GM21381 (cell line): ENCODE measurements at regions not wholly inside any gene's neighbourhood (a gene's known extent, or its start where the extent isn't known, plus 50 kb on each side); places are given as distances from the start of the nearest gene placed in this dataset.
"Not testable (repeated sequence)": the region's sequence is repeated elsewhere in the genome, so short reads cannot be mapped to it uniquely, and the experiment has no call there.

Source experiments
- ATAC-seq: cut with Tn5 transposase; IDR thresholded peaks from one replicate; pipeline ENCODE4 v1.9.1; 2021; ENCODE audit warnings: mild to moderate bottlenecking, moderate library complexity; ENCODE audit not compliant: unreplicated experiment

- ATAC-seq, result no peak
Measured at GRCh38 chr4:86472377-86473019, 112.6 kb upstream of the MAPK10 start.

GRCh38 chr4:86478151-86478550 lies 116.0 kb upstream of the PTPN13 start:
- not testable (repeated sequence) for ATAC-seq

- no peak for ATAC-seq
Measured at GRCh38 chr4:86481440-86481839, 112.7 kb upstream of the PTPN13 start.

GRCh38 chr4:86482306-86483172 lies 111.6 kb upstream of the PTPN13 start:
- ATAC-seq, result no peak

GRCh38 chr4:86483173-86483490 lies 111.0 kb upstream of the PTPN13 start:
- ATAC-seq, result no peak

GRCh38 chr4:86483773-86484172 lies 110.3 kb upstream of the PTPN13 start:
- no peak for ATAC-seq

- ATAC-seq, result no peak
Measured at GRCh38 chr4:86484241-86484640, 109.9 kb upstream of the PTPN13 start.

- no peak for ATAC-seq
Measured at GRCh38 chr4:86487738-86488348, 106.3 kb upstream of the PTPN13 start.

GRCh38 chr4:86493460-86493859 lies 100.7 kb upstream of the PTPN13 start:
- ATAC-seq, result no peak

- no peak for ATAC-seq
Measured at GRCh38 chr4:86496094-86497080, 97.7 kb upstream of the PTPN13 start.

- ATAC-seq, result no peak
Measured at GRCh38 chr4:86497131-86497530, 97.0 kb upstream of the PTPN13 start.

GRCh38 chr4:86497980-86498862 lies 95.9 kb upstream of the PTPN13 start:
- peak; percentile 84 for ATAC-seq

GRCh38 chr4:86498863-86499166 lies 95.3 kb upstream of the PTPN13 start:
- ATAC-seq, result no peak

GRCh38 chr4:86500527-86500926 lies 93.6 kb upstream of the PTPN13 start:
- ATAC-seq, result no peak

GRCh38 chr4:86502081-86502480 lies 92.0 kb upstream of the PTPN13 start:
- ATAC-seq, result no peak

- no peak for ATAC-seq
Measured at GRCh38 chr4:86506591-86506990, 87.5 kb upstream of the PTPN13 start.

- ATAC-seq, result no peak
Measured at GRCh38 chr4:86508436-86508835, 85.7 kb upstream of the PTPN13 start.

- ATAC-seq, result no peak
Measured at GRCh38 chr4:86511590-86511989, 82.5 kb upstream of the PTPN13 start.

GRCh38 chr4:86512631-86513030 lies 81.5 kb upstream of the PTPN13 start:
- ATAC-seq, result no peak

GRCh38 chr4:86515963-86516362 lies 78.2 kb upstream of the PTPN13 start:
- not testable (repeated sequence) for ATAC-seq
